Activated T-cell treated with anti-CD3 and anti-CD28 coated beads for 4 hours (primary cell): ENCODE measurements at regions not wholly inside any gene's neighbourhood (a gene's known extent, or its start where the extent isn't known, plus 50 kb on each side); places are given as distances from the start of the nearest gene placed in this dataset.
"Not testable (repeated sequence)": the region's sequence is repeated elsewhere in the genome, so short reads cannot be mapped to it uniquely, and the experiment has no call there.

Experiments used
- DNase-seq: peaks from one replicate; pipeline ENCODE4 v3.0.0-alpha.2; 2020

DNA sequence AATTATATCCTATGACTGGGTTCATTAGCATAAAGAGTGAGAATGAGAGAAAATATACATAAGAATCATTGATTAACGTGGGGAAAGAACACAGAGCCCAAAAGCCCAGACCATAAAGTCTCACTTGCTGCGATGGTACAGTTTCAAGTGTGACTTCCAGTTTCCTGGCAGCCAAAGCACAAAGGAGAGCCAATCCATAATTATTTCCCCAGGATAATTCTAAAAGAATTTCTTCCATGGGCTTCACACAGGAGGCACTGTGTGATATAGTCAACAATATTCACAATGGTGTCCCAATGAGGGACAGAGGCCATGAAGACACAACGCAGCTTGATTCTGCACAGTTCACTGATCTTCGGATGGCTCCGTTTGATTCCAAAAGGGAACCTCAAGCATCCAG is 321.6 kb downstream of the PLPP3 start:
- DNase-seq = no peak

DNA sequence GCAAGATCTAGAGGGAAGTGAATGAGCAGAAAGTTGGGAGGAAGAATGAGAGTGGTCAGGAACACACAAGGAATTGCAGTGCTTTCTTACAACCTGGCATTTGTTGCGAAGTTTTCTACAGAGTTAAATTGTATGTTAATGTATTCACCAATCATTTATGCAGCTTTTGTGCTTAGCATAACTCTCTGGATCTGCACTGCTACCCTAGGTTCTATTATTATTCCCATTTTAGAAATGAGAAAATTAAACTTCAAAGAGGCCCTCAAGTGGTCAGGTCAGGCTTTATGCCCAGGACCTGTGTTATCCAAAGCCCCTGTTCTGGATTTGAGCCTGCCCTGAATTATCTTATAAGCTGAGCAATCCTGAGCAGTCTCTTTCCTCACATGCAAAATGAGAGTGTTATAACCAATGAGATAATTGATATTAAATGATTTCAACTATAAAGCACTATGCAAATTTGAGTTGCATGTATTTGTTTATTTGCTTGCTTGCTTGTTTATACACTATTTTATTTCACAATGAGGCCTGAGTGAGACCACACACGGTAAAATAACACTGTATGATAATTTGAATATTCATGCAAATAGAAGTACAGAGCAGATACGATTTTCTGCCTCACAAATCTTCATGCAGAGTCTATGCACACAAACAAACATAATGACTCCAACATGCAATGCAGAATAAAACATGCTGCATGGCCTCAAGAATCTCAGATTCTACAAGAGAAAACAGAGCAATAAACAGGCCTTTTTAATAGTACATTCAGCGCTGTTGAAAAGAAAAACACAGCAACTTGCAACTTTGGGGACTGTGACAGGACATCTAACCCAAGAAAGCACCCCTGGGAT is 323.0 kb downstream of the PLPP3 start:
- no peak for DNase-seq

DNA sequence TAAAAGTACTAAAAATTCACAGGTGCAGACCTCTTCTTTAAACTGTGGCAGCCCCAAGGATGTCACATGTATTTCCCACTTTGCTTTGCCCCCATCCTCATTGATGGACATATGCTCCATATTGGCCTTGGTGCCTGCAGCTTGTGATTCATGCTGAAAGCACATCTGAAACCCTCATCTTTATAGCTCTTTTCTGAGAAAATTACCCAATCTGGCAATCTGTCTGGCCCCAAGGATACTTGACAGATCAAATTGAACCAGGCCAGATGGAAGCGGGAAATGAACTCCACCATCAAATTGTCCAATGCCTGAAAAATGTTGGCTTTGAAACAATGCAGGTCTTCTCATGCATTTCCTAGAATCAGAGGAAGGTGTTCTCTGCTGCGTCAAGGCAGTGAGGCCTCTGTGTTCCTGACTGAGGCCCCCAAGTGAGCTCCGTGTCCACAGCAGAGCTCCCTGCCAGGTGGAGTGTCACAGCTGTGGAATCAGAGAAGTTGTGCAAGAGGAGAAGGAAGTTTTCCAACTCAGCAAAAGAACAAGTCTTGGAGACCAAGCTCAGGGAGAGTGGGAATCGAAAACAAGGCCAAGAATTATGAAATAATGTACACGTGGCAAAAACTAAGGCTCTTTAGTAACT is 323.7 kb downstream of the PLPP3 start:
- no peak for DNase-seq

DNA sequence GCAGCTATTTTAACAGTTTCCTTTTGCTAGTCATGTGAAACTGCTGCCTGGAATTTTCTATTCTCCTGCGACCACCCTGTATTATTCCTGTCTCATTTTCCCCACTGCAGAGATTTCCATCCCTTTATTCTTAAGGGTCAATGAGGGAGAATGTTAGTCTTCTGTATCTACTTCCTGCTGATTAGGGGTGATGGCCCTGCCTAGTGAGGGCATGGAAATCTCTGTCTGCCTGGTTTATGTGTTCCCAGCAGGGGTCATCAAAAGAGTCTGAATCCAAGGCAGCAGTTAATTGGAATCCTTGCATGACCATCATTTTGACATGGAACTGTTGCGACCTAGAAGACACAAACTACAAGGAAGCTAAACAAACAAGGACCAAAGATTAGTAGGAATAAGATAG is 325.2 kb downstream of the PLPP3 start:
- DNase-seq = no peak

DNA sequence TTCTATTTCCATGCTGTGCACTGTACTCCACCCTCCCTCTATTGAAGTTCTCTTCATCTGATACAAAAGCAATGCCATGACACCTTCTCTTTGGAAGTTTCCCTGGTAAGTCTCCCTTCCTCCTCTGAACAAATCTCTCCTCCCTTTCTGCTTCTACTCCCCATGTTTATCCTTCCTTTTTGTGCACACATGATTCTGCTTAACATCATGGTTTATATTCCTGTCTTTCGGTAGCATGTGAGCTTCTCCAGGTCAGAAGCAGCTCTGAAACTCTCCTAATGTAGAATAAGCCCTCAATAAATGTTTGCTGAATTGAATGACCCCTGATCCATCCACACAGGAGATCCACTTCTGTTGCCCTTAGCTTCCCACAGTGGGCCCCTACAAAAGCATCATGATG is 328.6 kb downstream of the PLPP3 start:
- DNase-seq = no peak

DNA sequence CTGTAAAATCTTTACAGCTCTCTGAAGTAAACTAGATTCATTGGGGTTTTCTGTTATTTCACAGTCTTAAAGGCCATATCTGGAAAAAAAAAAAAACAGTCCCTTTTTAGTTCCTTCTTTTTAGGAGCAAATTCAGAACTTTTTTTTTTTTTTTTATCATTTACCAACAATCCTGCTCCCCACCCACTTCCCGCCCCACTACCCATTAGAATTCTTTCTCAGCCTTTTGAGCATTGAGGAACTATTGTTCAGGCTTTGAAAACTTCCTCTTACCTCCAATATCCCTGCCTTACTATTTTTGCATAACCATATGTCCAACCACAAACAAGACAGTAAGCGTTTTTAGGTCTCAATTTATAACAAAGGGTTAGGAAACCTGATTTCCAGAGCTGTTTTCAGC is 330.1 kb downstream of the PLPP3 start:
- no peak for DNase-seq

DNA sequence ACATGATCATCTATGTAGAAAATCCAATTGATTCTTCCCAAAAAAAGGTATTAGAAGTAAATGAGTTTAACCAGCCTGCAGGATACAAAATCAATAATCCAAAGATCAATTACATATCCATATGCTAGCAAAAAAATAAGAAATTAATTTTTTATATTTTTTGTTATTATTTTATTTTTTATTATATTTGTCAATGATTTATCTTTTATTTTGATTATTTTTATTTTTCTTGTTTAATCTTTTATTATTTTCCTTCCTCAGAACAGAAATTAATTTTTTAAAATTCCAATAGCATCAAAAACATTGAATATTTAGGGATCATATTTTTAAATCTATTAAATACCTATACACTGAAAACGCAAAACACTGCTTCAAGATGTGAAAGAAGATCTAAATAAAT is 331.2 kb downstream of the PLPP3 start:
- no peak for DNase-seq

DNA sequence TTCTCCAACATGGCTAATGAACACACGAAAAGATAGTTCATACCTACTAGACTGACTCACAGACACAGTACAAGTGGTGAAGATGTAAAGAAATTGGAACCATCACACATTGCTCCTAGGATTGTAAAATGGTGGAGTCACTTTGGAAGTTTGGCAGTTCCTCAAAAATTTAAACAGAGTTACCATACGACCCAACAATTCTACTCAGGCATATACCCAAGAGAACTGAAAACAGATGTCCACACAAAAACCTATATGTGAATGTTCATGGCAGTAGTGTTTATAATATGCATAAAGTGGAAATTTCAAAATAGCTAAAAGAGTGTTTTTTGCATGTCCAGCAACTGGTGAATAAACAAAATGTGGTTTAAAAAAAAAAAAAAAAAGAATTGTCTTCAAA is 332.6 kb downstream of the PLPP3 start:
- DNase-seq = not testable (repeated sequence)

DNA sequence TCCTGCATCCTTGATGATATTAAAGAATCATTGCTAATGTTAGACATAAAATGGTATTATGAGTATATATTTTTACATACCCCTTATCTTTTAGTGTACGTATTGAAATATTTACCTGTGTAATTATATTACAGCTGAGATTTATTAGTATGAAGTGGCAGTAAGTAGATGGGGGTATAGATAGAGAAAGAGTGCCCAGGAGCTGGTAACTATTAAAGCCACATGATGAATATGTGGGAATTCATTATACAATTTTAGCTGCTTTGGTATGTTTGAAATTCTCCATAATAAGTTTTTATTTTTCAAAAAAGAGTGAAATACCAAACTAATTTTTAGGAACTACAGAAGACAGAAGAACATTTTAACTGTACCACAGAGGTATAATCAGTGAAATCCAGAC is 339.0 kb downstream of the PLPP3 start:
- DNase-seq = no peak

DNA sequence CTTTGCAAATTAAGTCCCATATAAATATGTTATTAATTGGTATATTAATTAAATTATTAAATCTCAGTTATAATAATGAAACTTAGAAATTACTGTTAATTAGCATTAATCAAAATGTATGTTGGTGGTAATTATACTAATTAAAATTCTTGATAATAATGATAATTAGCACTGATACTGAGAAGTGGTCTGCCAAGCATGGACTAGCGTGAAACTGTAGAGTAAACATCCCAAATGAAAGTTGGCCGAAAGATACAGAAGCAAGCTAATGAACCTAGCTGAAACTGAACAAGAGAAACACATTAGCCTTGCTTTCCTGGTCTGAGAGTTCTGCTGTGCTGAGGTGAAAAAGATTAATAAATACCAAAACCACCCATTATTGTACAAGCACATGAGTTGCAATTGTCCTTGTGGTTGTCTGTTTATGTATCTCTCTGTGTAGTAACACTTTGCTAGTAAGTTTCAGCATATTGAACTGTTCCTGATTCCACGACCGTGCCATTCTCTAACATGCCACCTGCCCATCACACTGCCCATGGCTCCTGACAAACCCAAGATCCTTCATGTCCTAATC is 341.8 kb downstream of the PLPP3 start:
- no peak for DNase-seq

DNA sequence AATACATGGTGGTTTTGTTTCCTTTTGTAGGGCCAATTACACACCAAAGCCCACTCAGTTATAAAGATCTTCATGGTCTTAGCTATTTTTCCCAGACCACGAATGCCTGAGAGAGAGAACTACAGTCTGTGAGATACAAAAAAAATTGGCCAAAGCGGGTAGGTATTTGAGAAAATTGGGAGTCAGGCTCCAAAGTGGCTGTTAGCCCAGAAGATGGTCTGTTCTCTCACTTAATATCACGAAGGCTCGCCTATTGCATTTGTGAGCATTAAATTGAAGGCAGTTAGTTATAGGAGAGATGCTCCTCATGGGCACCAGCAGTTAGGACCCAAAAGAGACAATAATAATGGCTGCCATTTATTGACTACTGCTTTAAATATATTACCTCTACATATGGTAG is 342.7 kb downstream of the PLPP3 start:
- DNase-seq = no peak

DNA sequence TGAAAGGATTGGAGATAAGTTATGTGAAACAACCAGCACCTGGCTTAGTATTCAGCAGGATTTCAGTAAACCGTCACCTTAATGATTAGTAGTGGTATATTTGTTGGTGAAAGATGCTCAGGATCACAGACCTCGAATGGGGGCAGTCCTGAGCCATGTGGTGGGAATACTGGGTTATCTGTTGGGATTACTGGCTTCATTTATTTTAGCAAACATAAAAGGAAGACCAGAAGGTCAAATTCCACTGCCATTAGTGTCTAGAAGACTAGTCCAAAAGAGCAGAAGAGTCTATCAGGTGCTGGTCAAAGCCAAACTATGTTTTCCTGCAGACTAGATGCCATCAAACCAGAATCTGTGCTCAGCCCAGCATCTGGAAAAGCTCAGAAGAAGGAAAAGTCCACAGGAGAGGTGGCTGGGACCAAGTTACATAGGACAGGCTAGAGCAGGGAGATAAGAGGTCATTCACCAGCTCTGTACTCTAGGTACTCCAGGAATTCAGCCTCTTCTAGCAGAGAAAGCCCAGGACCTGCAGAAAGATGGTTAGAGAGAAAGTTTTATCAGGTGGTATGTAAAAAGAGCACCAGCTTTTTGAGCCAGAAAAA is 343.4 kb downstream of the PLPP3 start:
- DNase-seq = no peak

DNA sequence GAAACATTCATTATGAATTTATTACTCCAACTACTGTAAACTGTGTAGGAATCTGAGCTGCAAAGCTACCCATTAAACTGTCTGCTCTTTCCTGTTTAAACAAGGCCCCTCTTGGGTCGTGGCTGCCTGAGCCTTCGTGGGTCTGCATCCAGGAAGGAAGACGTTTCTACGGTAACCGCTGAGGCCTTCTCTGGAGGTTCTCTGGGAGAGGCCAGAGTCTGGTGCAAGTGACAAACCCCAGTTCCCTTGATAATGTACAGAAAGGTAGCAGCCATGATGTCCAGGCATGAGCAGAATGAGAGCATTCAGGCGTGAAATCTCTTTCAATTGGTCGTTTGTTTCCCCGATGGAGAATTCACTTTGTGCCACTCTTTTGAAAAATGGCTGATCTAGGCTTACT is 350.2 kb downstream of the PLPP3 start:
- no peak for DNase-seq

DNA sequence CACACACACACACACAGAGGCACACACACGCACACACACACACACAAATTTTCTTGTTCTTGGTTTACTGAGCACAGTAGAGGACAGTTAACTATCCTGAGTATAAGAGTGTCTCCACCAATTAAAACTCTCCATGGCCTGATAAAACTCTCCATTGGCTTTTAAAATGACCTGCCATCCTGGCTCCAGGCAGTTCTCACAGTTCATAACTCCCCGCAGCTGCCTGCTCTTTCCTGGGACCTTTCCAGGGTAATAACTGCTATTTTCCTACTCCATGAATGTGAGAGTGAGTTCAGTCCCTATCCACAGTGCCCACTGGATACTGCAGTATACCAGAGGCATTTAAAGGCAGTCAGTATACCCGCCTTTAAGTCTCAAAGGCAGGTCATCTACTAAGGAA is 351.5 kb downstream of the PLPP3 start:
- DNase-seq = no peak

DNA sequence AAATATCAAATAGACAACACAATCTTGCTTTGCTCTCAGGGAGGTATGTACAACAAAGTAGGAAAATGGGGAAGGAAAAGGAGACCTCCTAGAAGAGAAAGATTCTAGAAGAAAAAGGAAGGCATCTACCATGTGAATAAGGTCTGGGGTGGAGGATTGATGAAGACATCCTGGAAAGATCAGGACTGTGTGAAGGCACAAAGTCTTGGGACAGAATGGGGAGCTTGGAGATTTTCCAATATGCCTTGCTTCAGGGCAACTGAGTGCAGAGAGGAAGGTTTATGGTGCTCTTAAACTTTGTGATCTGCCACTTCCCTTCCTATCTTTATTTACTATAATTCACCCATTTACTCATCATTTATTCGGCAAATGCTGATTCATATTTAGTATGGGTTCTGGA is 352.0 kb downstream of the PLPP3 start:
- DNase-seq = no peak

DNA sequence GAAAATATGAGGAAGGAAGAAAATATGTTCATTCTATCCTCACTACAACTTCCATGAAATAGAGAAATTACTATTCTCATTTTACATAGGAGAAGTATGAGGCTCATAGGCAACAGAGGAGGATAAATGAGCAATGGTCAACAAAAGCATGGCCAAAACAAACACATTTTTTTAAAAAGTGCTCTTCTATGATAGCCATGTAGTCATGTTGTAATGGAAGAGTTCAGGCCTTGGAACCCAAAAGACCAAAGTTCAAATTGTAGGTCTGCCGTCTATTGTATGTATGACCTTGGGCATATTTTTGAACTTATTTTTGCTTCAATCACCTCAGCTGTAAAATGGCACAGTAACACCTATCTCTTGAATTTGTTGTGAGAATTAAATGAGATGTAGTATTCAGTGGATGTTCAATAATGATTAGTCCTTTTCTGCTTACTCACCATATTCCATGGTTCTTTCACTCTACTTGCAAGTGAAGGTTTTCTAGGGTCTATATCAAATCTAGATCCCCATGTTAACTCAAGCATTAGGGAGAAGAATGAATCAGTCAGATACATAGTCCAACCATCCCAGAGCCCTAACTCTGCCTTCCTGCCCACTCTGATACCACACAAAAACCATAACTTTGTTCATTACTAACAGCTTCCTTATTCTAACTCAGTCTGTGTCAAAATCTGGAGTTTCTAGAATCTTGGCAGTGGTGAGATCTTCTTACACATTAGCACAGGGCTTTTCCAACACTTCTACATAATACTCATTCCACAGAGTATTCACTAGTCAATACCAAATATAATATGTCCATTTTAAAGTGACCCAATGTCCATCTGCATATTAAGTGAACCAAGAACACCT is 353.2 kb downstream of the PLPP3 start:
- no peak for DNase-seq

DNA sequence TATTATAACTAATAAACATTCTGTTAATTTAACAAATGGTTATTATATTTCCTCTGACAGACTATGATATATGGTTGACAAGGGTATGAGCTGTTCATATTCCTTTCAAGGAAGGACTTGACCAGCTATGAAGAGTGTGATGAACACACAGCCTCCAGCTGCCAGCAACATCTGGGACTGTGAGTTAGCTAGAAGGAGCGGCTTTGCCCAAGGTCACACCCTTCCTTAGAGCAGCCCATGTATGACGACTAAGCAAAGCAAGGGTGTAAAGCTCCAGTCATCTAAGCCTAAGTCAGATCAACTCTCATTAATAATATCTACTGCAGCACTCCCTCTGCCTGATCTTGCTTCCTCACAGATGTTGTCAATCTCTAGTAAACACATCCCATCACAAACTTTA is 355.4 kb downstream of the PLPP3 start:
- DNase-seq = no peak

DNA sequence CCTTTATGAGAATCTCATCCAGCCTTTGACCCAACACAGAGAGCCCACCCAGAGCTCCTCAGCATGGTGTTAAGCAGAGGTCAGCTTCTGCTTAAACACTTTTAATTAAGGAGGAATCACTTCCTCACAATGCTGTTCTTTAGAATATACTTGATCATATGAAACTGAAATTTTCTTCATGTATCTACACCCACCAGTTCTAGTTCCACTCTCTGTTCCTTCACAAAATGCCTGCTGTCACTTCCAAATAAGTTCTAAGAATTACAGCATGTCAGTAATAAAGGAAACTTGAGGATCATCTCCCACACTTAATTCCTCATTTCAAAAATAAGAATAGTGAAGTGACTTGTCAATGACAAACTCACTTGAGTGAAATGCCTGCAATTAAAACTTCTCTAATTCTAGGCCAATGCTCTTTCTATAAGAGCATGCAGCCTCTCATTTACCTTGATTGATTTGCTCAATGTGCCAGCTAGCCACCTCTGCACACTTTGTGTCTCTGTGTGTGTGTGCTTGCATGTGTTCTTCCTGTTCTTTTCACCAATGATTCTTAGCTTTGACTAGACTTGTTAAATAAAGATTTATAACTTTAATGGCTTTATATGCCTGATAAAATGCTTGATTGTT is 356.3 kb downstream of the PLPP3 start:
- no peak for DNase-seq

DNA sequence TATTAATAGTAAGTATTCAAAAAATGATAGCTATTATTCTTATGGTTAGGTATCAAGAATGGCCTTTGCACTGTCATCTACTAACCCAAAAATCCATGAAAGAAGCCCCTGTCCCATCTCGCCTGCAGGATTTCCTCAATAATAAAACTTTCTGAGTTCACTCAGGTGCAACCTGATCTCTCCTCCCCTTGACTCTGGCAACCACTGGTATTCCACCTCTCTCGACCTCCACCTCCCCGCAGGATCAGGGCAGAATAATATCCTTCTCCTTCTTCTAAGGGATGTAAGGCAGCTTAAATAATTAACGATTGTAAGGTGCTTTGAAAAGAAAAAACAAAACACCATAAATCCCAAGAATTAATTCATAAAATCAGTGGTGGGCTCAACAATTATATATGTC is 359.3 kb downstream of the PLPP3 start:
- no peak for DNase-seq

DNA sequence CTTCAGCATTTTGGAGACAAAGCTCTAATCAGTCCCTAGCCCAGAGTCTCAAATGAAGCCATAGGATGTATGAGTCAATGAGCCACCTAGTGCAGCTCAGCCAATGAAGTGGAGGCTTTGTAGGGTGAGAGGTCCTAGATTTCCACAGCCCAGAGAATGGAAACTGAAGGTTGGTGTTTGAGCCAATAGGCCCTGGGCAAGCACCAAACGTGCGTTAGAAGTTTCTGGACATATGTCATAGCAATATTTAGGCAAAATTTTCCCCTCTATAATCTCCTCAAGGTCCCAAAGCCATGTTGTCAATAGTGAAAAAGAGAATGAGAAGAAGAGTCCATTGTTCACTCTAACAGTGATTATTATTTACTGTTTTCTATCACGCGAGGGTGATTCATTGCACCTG is 361.3 kb downstream of the PLPP3 start:
- DNase-seq = no peak

DNA sequence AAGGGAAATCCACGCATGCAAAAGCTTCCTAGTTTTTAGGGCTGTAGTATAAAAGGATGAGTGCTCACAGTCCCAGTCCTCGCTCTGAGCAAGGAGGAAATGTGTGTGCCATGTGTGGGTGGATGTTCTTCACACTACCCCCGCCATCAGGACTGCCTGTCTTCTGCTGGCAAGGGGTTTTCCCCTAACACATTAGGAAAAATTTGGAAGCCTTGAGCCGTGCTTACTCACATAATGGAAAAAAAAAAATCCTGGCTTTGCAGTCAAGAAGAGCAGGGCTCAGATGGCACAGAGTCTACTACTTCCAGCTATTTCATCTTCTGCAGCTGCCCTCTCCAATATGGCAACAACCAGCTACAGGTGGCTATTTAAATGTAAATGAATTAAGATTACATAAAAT is 363.1 kb downstream of the PLPP3 start:
- DNase-seq = no peak

DNA sequence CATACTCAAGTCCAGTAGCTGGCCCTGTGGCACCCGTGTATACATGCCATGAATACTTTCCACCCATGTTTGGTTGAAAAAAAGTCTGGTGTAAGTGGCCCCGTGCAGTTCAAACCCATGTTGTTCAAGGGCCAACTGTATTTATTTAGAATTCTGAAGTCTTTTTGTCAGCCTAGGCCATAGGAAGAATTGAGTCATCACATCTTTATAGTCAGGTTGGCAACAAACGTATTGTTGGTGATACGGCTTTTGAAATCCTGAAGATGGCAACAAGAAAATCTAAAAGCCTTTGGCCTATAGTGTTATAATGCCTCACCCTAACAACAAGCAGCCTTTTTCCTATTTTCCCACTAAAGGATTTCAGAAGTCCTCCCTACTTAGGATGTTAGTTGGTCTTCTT is 363.6 kb downstream of the PLPP3 start:
- DNase-seq = no peak

DNA sequence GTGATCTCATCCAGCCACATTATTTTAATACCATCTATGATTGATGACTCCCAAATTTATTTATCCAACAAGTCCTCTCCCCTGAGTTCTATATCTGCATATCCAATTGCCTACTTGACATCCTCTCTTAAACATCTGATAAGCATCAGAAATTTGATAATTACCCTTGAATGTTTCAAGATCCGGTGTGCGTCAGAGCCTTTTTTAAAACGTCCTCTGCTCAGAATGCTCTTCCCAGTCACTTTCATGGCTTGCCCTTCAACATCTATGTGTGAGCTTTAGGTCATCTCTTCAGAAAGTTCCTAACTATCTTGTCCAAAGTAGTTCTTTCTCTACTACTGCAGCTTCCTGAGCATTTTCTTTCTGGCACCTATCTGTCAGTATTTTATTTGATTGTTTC is 364.3 kb downstream of the PLPP3 start:
- no peak for DNase-seq
